HEK293 (cell line): ENCODE measurements at regions not wholly inside any gene's neighbourhood (a gene's known extent, or its start where the extent isn't known, plus 50 kb on each side); places are given as distances from the start of the nearest gene placed in this dataset.

ENCODE experiments used
- CTCF ChIA-PET: fragments of 350-600 bp; formaldehyde crosslinking; extraction: SDS; loops from one replicate; lab custom pipeline; 2021; ENCODE audit warnings: antibody characterized with exemption; lab: Yijun Ruan, JAX
- POLR2A ChIA-PET: fragments of 300-600 bp; formaldehyde crosslinking; extraction: SDS; loops from one replicate; lab custom pipeline; 2020; ENCODE audit warnings: antibody characterized with exemption, inconsistent platforms; lab: Yijun Ruan, JAX
- H3K27ac ChIP-seq: fragments of 200-500 bp; sonication (Bioruptor generic); 2 replicates; pipeline ENCODE4 v1.5.1; 2014; ENCODE audit warnings: low read depth, low read length, control low read depth, inconsistent platforms; ENCODE audit errors: extremely low read depth
- H3K36me3 ChIP-seq, 2 experiments: fragments of 200-500 bp in 1 of 2; sonication (Bioruptor generic) in 1 of 2; 1 replicate in 1 of 2; 2 replicates in 1 of 2; pipeline ENCODE4 v1.5.1; 2014 to 2017; ENCODE audit warnings: inconsistent platforms in 2 of 2, low read length in 2 of 2; ENCODE audit not compliant: control insufficient read depth in 2 of 2, insufficient read depth in 1 of 2
- H3K4me1 ChIP-seq: fragments of 200-500 bp; sonication (Bioruptor generic); 2 replicates; pipeline ENCODE4 v1.5.1; 2014; ENCODE audit warnings: mild to moderate bottlenecking, low read length, inconsistent platforms; ENCODE audit not compliant: control insufficient read depth, insufficient read depth
- H3K4me3 ChIP-seq: 2 replicates; pipeline ENCODE4 v1.5.1; 2011; ENCODE audit warnings: low read depth, mild to moderate bottlenecking, control low read depth, low read length, moderate library complexity
- H3K9me3 ChIP-seq: fragments of 200-500 bp; sonication (Bioruptor generic); 2 replicates; pipeline ENCODE4 v1.5.1; 2014; ENCODE audit warnings: low read depth, low read length, inconsistent platforms; ENCODE audit not compliant: control insufficient read depth, insufficient read depth
- GLIS2 ChIP-seq: fragments of 450-650 bp; formaldehyde crosslinking; IDR thresholded peaks from 2 replicates; pipeline ENCODE4 v1.5.1; 2016; ENCODE audit warnings: missing biosample characterization, missing genetic modification characterization
- MEIS1 ChIP-seq: sonication (generic); formaldehyde crosslinking; IDR thresholded peaks from 2 replicates; pipeline ENCODE4 v1.8.1; 2022; ENCODE audit warnings: missing genetic modification reagents, mild to moderate bottlenecking, borderline replicate concordance
- SP3 ChIP-seq: fragments of 450-650 bp; formaldehyde crosslinking; IDR thresholded peaks from 2 replicates; pipeline ENCODE4 v1.5.1; 2016; ENCODE audit warnings: missing biosample characterization, missing genetic modification characterization
- ZBTB1 ChIP-seq: fragments of 450-650 bp; formaldehyde crosslinking; IDR thresholded peaks from 2 replicates; pipeline ENCODE4 v1.5.1; 2016; ENCODE audit warnings: missing biosample characterization, missing genetic modification characterization
- ZBTB20 ChIP-seq: fragments of 450-650 bp; formaldehyde crosslinking; IDR thresholded peaks from 2 replicates; pipeline ENCODE4 v1.5.1; 2016; ENCODE audit warnings: missing biosample characterization, missing genetic modification characterization
- ZEB2 ChIP-seq: fragments of 450-650 bp; formaldehyde crosslinking; IDR thresholded peaks from 2 replicates; pipeline ENCODE4 v1.5.1; 2016; ENCODE audit warnings: missing biosample characterization, missing genetic modification characterization
- ZNF132 ChIP-seq: fragments of 450-650 bp; formaldehyde crosslinking; IDR thresholded peaks from 2 replicates; pipeline ENCODE4 v1.5.1; 2017; ENCODE audit warnings: missing biosample characterization, missing genetic modification characterization, borderline replicate concordance
- ZNF175 ChIP-seq: fragments of 450-650 bp; formaldehyde crosslinking; IDR thresholded peaks from 2 replicates; pipeline ENCODE4 v1.5.1; 2016; ENCODE audit warnings: missing biosample characterization, missing genetic modification characterization
- ZNF23 ChIP-seq: fragments of 450-650 bp; formaldehyde crosslinking; IDR thresholded peaks from 2 replicates; pipeline ENCODE4 v1.5.1; 2016; ENCODE audit warnings: missing biosample characterization, missing genetic modification characterization, borderline replicate concordance
- ZNF335 ChIP-seq: fragments of 450-650 bp; formaldehyde crosslinking; conservative IDR thresholded peaks from 2 replicates; pipeline ENCODE4 v1.5.1; 2016; ENCODE audit warnings: missing biosample characterization, missing genetic modification characterization
- ZNF514 ChIP-seq: fragments of 450-650 bp; formaldehyde crosslinking; IDR thresholded peaks from 2 replicates; pipeline ENCODE4 v1.5.1; 2016; ENCODE audit warnings: missing biosample characterization, missing genetic modification characterization
- ZNF558 ChIP-seq: fragments of 450-650 bp; formaldehyde crosslinking; IDR thresholded peaks from 2 replicates; pipeline ENCODE4 v1.5.1; 2016; ENCODE audit warnings: missing biosample characterization, missing genetic modification characterization
- ZNF571 ChIP-seq: fragments of 450-650 bp; formaldehyde crosslinking; IDR thresholded peaks from 2 replicates; pipeline ENCODE4 v1.5.0; 2017; ENCODE audit warnings: missing biosample characterization, missing genetic modification characterization
- ZNF585B ChIP-seq: fragments of 450-650 bp; formaldehyde crosslinking; IDR thresholded peaks from 2 replicates; pipeline ENCODE4 v1.5.1; 2016; ENCODE audit warnings: missing biosample characterization, missing genetic modification characterization
- ZNF768 ChIP-seq: fragments of 450-650 bp; formaldehyde crosslinking; IDR thresholded peaks from 2 replicates; pipeline ENCODE4 v1.5.1; 2018; ENCODE audit warnings: missing biosample characterization, mild to moderate bottlenecking, missing genetic modification characterization
- ZNF777 ChIP-seq: fragments of 450-650 bp; formaldehyde crosslinking; IDR thresholded peaks from 2 replicates; pipeline ENCODE4 v1.5.1; 2017; ENCODE audit warnings: missing biosample characterization, missing genetic modification characterization, borderline replicate concordance
- ZNF785 ChIP-seq: fragments of 450-650 bp; formaldehyde crosslinking; IDR thresholded peaks from 2 replicates; pipeline ENCODE4 v1.5.1; 2016; ENCODE audit warnings: missing biosample characterization, missing genetic modification characterization
- TF ChIP-seq, protein P1 (sequence below): fragments of 450-650 bp; formaldehyde crosslinking; IDR thresholded peaks from 2 replicates; pipeline ENCODE4 v1.5.1; 2016; ENCODE audit warnings: missing biosample characterization, missing genetic modification characterization
- TF ChIP-seq, protein P2 (sequence below): fragments of 450-650 bp; formaldehyde crosslinking; IDR thresholded peaks from 2 replicates; pipeline ENCODE4 v1.5.1; 2016; ENCODE audit warnings: missing biosample characterization, missing genetic modification characterization
- TF ChIP-seq, protein P3 (sequence below): fragments of 450-650 bp; formaldehyde crosslinking; IDR thresholded peaks from 2 replicates; pipeline ENCODE4 v1.5.1; 2016; ENCODE audit warnings: missing biosample characterization, missing genetic modification characterization

DNA sequence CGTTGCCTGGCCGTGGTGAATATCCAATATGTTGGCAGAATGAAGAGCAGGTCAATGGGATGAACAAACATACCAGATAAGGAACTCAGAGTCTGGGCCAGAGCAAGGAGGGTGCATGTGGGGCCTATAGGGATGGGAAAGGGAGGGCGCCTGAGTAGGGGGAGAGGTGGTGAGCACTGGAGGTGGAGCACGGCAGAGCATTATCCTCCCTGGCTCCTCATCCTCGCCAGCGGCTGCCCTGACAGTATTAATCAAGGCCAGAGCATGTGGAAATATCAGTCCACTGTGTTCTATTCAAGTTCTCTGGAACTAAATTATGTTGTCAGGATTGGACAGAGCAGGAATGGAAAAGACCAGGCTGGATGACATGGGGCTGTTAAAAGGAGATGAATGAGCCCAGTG, 254.8 kb upstream of the ZMIZ1 start:
- Histone ChIP-seq H3K36me3 (no peaks in the 10 kb centered on the region), H3K4me3 (no peak overlapping the region), H3K4me1 (no peaks in the 10 kb centered on the region), H3K27ac (no peak overlapping the region), H3K9me3 (no peaks in the 10 kb centered on the region)
- CTCF ChIA-PET: no interaction called here
- POLR2A ChIA-PET: no interaction called here
- TF ChIP-seq, protein P1, sequence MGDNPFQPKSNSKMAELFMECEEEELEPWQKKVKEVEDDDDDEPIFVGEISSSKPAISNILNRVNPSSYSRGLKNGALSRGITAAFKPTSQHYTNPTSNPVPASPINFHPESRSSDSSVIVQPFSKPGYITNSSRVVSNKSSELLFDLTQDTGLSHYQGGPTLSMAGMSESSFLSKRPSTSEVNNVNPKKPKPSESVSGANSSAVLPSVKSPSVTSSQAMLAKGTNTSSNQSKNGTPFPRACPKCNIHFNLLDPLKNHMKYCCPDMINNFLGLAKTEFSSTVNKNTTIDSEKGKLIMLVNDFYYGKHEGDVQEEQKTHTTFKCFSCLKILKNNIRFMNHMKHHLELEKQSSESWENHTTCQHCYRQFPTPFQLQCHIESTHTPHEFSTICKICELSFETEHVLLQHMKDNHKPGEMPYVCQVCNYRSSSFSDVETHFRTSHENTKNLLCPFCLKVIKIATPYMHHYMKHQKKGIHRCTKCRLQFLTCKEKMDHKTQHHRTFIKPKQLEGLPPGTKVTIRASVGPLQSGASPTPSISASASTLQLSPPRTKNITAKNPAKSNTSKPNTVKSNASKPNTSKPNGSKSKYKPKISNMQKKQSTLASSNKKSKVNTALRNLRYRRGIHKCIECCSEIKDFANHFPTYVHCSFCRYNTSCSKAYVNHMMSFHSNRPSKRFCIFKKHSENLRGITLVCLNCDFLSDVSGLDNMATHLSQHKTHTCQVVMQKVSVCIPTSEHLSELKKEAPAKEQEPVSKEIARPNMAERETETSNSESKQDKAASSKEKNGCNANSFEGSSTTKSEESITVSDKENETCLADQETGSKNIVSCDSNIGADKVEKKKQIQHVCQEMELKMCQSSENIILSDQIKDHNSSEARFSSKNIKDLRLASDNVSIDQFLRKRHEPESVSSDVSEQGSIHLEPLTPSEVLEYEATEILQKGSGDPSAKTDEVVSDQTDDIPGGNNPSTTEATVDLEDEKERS: no peak
- TF ChIP-seq ZEB2 (tag by site-specific recombination) (no peak), ZNF585B (tag by site-specific recombination) (no peak), GLIS2 (tag by site-specific recombination) (no peak), ZNF785 (tag by site-specific recombination) (no peak), ZBTB20 (tag by site-specific recombination) (no peak), ZNF768 (no peak), ZNF132 (tag by site-specific recombination) (no peak), ZNF23 (no peak), ZNF514 (tag by site-specific recombination) (no peak), ZNF571 (tag by site-specific recombination) (no peak)
- TF ChIP-seq, protein P2, sequence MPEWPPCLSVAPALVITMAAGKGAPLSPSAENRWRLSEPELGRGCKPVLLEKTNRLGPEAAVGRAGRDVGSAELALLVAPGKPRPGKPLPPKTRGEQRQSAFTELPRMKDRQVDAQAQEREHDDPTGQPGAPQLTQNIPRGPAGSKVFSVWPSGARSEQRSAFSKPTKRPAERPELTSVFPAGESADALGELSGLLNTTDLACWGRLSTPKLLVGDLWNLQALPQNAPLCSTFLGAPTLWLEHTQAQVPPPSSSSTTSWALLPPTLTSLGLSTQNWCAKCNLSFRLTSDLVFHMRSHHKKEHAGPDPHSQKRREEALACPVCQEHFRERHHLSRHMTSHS (tag by site-specific recombination): no peak

DNA sequence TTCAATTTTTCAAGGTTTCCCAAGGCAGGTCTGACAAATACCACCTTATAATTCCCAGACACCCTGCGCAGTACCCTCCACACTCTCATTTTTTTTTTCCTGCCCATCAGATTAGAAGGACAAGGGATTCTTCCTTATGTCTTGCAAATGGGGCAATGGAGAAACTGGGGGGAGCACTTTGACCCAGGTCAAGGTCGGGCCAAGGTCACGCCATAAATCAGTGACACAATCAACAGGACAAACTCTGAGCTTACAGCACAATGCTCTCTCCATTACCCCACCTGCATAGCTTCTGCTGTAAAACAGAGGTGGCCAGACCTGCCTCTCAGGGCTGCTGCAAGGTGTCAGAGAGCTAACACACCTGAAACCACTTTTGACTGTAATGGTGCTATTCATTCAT, 254.4 kb upstream of the ZMIZ1 start:
- CTCF ChIA-PET: no interaction called here
- H3K9me3 ChIP-seq: no peaks in the 10 kb centered on the region
- H3K27ac ChIP-seq: no peak overlapping the region
- H3K4me1 ChIP-seq: no peaks in the 10 kb centered on the region
- TF ChIP-seq ZNF777 (tag by site-specific recombination): no peak
- no peak for TF ChIP-seq MEIS1 (CRISPR knock-in tag)
- TF ChIP-seq ZBTB1 (tag by site-specific recombination): no peak
- TF ChIP-seq ZNF175 (tag by site-specific recombination): no peak
- no peak for TF ChIP-seq ZNF335 (tag by site-specific recombination)
- TF ChIP-seq, protein P3, sequence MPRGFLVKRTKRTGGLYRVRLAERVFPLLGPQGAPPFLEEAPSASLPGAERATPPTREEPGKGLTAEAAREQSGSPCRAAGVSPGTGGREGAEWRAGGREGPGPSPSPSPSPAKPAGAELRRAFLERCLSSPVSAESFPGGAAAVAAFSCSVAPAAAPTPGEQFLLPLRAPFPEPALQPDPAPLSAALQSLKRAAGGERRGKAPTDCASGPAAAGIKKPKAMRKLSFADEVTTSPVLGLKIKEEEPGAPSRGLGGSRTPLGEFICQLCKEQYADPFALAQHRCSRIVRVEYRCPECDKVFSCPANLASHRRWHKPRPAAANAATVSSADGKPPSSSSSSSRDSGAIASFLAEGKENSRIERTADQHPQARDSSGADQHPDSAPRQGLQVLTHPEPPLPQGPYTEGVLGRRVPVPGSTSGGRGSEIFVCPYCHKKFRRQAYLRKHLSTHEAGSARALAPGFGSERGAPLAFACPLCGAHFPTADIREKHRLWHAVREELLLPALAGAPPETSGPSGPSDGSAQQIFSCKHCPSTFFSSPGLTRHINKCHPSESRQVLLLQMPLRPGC: no peak
- no peak for TF ChIP-seq ZNF558 (tag by site-specific recombination)
- TF ChIP-seq SP3 (tag by site-specific recombination): no peak
- H3K4me3 ChIP-seq: no peak overlapping the region
- no peaks in the 10 kb centered on the region for H3K36me3 ChIP-seq
- POLR2A ChIA-PET: no interaction called here
